Stimulated activated CD4-positive, alpha-beta T cell treated with anti-CD3 and anti-CD28 coated beads, Interleukin-15, amount 100 ng/mL, for 48 hours (primary cell): ENCODE measurements at regions not wholly inside any gene's neighbourhood (a gene's known extent, or its start where the extent isn't known, plus 50 kb on each side); places are given as distances from the start of the nearest gene placed in this dataset.

Source experiments
- DNase-seq, 2 donors: peaks; one replicate each; pipeline ENCODE4 v3.0.0-alpha.2; 2020; ENCODE audit warnings: low read depth in 2 of 2

DNA sequence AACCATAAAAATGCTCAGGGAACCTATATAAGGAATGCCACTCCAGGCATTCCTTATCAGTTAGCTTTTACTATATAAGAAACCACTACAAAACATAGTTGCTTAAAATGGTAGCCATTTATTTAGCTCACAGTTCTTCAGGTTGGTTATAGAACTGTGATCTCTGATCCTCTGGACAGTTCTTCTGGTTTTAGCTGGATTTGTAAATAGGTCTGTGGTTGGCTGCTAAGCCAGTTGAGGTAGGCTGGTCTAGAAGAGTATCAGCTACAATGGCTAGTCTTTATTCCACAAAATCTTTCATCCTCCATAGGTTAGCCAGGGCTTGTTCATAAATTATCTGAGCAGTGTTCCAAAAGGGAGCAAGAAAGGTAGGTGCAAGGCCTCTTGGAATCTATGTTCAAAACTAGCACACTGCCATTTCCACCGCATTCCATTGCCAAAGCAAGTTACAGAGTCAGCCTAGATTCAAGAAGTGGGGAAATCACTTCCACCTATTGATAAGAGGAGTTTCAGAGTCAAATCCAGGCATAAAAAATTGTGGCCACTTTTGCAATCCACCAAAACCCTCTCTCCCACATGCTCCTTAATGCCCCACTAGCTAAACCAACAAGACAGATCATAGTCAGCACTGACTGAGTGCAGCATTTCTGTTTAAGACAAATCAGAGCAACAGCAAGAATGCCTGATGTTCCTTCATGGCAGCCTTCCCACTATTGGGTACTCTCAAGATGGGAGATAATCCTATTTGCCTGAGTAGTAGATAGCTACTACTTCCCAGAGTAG, 146.4 kb downstream of the IRS1 start:
- DNase-seq = no peak

DNA sequence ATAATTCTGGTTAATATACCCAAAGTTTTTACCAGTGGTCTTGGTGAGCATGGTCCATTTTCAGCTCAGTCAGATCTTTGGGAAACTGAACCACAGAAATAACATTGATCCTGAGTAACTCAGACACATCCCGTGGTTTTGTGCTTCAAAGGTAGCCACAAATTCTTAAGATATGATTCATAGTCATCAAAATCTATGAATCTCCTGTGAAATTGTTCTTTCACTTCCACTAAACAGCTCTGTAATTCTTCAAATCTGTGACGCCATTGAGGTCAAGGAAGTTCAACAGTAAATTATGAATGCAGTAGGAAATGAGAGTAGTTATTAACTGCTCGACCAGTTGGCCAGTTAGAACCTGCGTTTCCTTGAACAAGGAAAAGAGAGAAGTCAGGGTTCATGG, 147.3 kb downstream of the IRS1 start:
- DNase-seq = no peak

DNA sequence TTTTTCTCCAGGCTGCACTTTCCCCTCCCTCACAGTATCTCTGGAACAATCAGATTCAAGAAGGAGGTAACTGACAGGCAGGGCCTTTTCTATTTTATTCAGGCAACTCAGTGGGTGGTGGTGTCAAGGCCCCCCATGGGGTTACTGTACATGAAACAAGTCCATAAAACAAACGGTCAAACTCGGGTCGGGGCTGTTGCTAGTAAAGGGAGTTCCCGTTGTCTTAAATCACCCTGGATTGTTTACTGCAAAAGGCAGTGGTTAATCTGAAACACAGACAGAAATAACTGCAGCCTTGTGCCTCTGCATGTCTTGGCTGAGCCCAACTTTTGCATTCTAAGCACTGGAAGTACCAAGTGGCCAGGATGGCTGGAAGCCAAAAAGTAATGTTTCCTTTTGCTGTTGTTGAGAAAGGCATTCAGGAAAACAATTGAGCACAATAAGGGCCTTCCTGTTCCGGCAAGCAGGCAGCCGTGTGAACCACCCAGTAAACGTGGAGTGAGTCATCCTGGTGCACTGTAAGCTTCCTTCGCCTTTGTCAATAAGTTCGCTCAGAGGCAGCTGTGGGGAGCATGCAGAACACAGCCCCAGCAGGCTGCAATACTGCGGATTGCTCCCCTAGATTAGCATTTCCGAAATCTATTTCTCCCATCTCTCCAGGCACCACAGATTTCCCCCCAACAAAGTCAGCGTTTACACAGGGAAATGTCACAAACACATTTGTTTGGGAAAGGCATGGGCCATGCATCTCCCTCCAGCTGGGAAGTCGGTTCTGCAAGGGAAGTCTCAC, 149.6 kb downstream of the IRS1 start:
- DNase-seq = peak; percentile 18 to 22

DNA sequence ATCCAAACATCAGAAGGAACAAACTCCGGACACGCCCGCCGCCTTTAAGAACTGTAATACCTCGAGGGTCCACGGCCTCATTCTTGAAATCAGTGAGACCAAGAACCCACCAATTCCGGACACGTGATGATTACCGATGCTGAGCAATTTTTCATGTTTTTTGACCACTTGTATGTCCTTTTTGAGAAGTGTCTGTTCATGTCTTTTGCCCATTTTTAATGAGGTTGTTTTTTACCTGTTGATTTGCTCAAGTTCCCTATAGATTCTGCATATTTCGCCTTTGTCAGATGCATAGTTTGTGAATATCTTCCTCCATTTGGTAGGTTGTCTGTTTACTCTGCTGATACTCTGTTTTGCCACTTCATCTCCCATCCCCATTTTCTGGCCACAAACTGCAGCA, 150.4 kb downstream of the IRS1 start:
- DNase-seq = no peak

DNA sequence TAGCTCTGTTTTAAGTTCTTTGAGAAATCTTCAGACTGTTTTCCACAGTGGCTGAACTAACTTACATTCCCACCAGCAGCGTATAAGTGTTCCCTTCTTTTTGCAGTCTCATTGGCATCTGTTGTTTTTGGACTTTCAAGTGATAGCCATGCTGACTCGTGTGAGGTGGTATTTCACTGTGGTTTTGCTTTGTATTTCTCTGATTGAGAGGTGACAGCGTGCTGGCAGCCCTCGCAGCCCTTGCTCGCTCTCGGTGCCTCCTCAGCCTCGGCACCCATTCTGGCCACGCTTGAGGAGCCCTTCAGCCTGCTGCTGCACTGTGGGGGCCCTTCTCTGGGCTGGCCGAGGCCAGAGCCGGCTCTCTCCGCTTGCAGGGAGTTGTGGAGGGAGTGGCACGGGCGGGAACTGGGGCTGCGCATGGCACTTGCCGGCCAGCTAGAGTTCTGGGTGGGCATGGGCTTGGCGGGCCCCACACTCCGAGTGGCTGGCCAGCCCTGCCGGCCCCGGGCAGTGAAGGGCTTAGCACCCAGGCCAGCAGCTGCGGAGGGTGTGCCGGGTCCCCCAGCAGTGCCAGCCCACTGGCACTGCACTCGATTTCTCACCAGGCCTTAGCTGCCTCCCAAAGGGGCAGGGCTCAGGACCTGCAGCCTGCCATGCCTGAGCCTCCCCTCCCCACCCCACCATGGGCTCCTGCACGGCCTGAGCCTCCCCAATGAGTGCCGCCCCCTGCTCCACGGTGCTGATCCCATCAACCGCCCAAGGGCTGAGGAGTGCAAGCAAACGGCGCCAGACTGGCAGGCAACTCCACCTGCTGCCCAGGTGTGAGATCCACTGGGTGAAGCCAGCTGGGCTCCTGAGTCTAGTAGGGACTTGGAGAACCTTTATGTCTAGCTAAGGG, 151.8 kb downstream of the IRS1 start:
- no peak for DNase-seq

DNA sequence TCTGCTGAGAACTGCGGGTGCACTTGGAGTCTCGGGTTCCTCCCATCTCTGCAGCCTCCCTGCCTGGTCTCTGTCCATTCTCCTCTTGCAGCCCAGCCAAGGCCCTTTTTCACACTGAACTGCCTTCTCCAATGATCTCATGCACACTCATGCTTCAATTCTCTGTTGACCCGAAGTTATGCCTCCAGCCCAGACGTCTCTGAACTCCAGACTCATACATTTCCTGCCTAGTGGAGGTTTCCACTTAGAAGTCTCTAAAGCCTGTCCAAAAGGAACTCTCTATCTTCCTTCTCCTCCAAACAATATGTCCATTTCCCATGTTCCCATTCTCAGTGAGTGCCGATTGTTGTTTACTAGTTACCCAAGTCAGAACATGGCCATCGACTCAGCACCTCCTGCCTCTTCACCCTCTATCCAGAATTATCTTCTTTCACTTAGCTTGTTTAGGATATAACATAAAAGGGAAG, 155.2 kb downstream of the IRS1 start:
- no peak for DNase-seq

DNA sequence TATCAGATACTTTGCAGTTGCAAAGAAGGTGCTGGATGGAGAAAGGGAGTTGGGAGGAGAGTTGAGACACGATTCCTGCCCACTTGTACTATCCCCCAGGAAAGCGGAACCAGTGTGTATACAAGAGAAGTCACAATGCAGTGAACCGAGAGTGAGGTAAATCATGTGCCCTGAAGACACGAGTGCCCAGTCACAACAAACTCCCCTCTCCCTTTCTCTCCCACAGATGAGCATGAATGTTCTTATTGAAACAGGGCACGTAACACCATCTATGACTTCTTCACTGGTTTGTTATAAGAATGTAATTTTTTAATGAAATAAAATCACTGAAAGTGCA, 155.7 kb downstream of the IRS1 start:
- DNase-seq = no peak

DNA sequence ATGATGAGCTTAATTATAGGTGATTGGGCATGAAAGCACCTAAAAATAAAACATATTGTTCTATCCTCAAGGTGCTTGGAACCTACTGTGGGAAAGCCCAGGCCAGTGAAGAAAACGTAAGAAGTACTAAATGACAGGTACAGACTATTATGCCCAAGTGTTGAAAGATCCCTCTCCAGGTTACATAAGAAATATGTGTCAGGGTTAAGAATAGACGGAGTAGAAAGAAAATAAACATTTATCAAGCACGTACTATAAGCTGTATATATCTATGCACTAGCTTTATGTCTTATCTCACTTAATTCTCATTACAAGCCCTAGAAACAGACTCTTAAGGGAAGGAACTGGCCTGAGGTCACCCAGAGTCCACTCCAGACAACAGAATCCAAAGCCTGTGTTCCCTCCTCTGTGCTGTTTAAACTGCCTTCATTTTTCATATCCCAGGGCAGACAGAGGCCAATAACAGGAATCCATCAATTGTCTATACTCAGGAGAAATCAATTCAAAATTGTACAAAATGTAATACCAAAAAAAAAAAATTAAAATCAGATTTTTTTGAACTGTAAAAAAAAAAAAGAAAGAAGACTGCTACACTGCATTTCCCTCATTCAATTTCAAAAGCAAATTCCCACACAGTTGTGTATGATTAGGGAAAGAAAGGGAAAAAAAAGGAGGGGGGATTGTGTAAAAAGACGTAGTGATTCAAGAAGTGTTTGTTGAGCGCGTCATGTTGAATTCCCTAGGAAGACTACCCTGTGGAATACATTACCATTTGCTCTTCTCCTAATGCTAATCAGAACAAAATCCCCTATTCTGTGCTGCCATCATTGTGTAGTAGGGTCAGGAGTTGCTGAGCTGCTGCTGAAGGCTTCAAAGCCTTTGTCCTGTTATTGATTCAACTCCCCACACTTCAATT, 156.3 kb downstream of the IRS1 start:
- no peak for DNase-seq

DNA sequence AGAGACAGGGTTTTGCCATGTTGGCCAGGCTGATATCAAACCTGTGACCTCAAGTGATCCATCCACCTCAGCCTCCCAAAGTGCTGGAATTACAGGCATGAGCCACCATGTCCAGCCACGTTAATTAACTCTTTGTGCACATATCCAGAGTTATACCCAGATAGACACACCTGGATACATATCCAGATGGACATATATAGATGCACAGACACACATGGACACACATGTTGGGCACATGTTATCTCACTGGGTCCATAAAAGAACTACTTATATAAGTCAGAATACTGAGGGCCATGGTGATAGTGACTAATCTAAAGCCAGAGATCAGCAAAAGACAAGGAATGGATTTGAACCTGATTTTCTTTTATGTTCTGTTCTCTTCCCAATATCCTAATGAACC, 158.6 kb downstream of the IRS1 start:
- DNase-seq = no peak

DNA sequence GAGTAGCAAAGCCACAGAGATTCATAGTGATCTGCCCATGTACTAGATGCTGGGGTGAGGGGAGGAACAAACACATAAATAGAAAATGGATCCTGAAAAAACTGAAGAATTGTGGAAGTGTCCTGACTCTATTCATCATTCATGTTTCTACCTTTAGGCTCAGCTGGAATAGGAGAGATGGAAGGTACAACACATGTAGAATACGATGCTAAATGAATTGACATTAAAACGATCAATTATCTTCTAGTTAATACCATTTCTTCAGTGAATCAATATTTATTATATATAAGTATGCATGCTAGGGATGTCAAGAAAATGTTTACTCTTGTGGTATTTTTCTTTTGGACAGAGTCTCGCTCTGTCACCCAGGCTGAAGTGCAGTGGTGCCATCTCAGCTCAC, 159.1 kb downstream of the IRS1 start:
- DNase-seq = no peak

DNA sequence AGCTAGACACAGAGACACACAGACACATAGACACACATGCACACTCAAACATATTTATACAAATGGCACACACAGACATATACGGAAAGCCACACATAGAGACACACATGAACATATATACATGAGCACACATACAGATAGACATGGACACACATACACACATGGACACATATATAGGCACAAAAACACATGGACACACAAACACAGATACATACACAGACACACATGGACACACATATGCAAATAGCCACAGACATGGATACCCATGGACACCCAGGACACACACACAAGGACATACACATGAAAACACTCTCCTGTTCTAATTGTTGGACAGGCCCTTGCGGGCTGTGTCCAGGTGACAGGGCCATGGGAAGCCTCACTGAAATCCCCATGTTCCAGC, 160.1 kb downstream of the IRS1 start:
- no peak for DNase-seq

DNA sequence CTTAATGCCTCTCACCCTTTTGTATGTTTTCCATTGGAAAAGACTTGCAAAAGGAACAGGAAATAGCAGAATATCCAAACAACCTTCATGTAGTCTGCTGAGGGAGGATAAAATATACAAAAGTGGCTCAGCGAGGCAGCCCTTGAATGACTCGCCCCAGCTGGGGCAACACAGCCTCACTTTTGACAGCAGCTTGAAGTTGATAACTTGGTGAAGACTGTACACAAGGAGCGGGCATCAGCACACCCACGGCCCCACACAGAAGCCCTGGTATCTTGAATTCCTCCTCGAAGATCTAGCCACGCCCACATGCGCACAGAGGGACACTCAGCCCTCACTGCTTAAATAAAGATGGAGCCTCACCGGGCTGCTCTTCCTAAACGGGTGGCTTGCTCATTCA, 161.0 kb downstream of the IRS1 start:
- DNase-seq = no peak

DNA sequence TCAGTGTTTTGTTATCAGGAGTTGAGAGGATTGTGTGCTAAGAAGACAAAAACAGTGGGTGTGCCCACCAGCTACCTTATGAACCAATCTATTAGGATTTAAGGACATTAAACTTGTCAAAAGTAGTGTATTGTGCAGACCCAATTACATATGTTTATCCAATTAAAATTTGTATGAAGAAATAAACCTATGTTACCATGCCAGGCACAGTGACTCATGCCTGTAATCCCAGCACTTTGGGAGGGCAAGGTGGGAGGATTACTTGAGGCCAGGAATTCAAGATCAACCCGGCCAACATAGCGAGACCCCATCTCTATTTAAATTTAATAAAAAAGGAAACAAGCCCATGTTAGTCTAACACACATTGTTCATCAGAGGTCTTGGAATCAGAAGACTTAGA, 162.2 kb downstream of the IRS1 start:
- no peak for DNase-seq

DNA sequence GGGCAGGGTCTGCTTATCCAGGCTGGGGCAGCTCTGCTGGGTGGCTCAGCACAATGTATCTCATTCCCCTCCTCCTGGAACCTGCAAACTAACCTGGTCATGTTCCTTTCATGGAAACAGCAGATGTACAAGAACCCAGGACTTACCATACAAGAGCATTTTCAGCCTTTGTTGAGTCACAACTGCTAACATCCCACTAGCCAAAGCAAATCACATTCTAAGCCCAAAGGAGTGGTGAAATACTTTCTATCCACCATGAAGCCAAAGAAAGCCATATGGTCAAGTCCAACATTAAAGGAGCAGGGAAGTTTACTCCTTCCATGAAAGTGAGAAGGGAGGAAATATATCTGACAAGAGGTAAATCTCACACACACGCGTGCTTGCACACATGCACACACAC, 163.0 kb downstream of the IRS1 start:
- no peak for DNase-seq

DNA sequence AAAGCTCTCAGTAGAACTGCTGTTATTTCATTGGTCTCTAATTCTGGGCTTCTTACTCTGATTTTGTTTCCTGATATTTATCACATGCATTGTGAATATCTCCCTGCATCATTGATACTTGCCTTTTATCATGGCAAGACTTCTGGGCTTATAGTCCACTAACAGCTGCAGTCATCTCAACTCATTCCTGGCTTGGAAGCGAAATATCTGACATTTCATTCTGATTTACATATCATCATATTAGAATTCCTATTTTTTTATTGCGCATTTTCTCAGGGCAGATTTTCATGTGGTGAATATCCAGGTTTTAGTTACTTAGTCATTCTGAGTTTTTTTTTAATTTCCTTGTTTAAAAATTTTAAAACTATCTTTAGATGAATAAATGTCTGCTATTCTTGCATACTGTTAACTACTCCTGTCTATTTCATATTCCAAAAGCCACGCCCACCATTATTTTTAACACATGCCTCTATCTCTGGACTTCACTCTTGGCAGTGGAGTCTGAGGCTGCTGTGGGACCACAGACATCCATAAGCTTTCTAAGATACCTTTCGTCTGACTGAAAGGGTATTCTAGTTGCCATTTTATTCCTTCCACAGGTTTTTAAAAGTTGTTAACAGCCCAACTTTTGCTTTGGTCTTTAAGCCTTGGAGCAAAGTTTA, 164.5 kb downstream of the IRS1 start:
- no peak for DNase-seq

DNA sequence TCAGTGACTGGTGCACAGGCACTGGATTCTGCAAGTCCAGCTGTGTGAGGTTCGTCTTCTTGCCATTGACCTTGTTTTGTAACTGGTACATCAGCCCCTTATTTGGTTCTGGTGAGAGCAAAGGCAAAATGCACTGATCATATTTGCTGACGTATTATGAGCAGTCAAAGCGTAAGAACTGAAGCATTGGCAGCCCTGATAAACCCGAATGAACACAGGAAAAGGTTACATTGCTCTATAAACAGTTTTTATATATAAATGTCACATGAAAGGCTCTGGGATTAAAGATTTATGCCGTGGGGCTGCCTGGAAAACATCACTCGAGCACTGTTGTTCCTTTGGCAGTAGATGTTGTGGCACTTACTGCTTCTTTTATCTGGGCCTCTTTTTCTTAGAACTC, 167.9 kb downstream of the IRS1 start:
- DNase-seq = no peak

DNA sequence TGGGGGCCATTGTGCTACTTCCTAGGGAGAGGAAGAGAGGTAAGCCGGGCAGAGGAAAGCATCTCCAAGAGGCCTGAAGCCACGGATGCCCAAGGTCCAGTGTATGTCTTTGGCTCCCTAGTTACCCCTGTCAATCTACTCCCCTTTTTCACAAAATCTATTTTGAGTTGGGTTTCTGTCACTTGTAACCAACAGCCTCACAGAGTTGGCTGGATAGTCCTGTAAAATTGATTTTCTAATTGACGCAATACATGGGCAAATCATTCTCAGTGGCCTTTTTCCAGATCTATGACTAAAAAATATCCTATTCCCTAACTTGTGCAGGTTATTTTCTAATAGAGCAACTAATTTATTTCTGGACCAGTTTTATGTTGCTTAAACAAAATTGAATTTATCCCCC, 168.4 kb downstream of the IRS1 start:
- no peak for DNase-seq

DNA sequence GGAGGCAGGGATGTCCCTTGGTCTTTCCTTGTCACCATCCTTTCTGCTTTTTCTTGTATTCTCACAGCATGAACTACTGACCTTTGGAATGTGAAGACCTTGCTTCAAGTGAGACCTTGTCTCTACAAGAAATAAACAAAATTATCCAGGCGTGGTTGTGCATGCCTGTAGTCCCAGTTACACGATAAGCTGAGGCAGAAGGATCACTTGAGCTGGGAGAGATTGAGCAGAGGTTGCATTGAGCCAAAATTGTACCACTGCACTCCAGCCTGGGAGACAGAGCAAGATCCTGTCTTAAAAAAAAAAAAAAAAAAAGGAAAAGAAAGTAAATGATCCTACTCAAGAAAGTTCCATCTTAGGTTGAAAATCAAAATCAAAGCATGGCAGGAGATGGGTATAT, 173.7 kb downstream of the IRS1 start:
- no peak for DNase-seq

DNA sequence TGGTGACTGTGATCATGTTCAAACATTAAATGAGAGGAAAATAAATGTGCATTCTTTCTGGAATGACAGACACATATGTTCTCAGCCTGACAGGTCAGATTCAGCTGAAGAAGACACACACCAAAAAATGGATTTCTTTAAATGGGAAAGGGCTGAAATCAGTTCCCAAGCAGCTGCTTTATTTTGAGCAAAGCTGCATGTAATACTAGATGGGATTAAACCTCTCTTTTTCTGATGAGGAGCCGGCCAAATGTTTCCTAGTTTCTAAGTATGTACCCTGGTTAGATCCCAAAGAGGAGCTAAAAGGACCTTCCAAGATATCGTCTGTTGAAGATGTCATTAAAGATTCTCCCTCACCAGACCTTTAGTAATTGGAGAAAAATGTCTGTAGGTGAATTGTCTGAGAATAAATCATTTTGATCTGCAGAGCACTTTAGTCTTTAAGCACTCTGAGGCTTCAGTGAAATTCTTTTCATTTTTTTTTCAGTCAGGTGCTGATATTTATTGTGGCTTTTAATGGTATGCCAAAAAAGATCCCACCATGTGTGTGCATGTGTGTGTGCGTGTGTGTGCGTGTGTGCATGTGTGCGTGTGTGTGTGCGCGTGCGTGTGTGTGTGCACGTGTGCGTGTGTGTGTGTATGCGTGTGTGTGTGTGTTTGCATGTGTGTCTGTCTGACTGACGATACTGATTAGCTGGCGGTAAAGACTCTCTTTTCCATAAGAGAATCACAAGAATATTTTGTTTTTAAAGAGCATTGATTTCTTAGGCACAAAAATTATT, 175.8 kb downstream of the IRS1 start:
- DNase-seq = no peak

DNA sequence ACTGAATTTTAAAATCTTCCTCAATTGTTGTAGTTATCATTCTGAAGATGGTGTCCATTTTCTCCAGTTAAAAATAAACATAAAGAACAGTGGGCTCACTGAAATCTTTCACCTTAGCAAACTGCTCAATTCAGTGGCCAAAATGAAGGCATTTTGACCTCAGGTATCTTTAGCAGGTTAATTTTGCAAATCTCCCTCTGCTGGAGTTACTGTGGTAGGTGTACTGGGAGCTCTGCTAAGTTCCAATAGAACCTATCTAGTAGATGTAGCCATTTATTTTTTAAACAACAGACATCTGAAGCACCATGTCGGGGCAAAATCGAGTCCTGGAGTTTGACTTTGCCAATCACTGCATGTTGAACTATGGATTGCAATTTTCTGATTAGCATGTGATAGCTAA, 177.1 kb downstream of the IRS1 start:
- no peak for DNase-seq
